ENCODE measurements at regions not wholly inside any gene's neighbourhood (a gene's known extent, or its start where the extent isn't known, plus 50 kb on each side); places are given as distances from the start of the nearest gene placed in this dataset.

- Histone ChIP-seq H3K4me3 (no peak overlapping the region), H3K9me3 (no peaks in the 10 kb centered on the region), H3K36me3 (no peaks in the 10 kb centered on the region), H3K27me3 (no peaks in the 10 kb centered on the region), H3K4me1 (no peaks in the 10 kb centered on the region), H3K27ac (no peak overlapping the region)
- DNase-seq (ENCODE audit: low spot score in 2 of 2), result no peak
- 36% methylated on average over 5 of the region's 5 CpGs for WGBS
- TF ChIP-seq POLR2AphosphoS5 (IDR thresholded peaks at IDR 0.05) (no peak), CTCF (IDR thresholded peaks at IDR 0.05) (no peak), POLR2A (IDR thresholded peaks at IDR 0.05) (no peak), EP300 (IDR thresholded peaks at IDR 0.05) (no peak)
Observed at GRCh38 chr7:115494529-115495147, 535.9 kb downstream of the TFEC start.

- no peak overlapping the region for H3K27ac ChIP-seq
- no peaks in the 10 kb centered on the region for H3K9me3 ChIP-seq
- WGBS, result 74% methylated on average over 3 of the region's 3 CpGs
- H3K4me3 ChIP-seq, result no peak overlapping the region
- no peaks in the 10 kb centered on the region for H3K36me3 ChIP-seq
- H3K27me3 ChIP-seq, result no peaks in the 10 kb centered on the region
- TF ChIP-seq POLR2AphosphoS5 (IDR thresholded peaks at IDR 0.05) (no peak), POLR2A (IDR thresholded peaks at IDR 0.05) (no peak), EP300 (IDR thresholded peaks at IDR 0.05) (no peak), CTCF (IDR thresholded peaks at IDR 0.05) (no peak)
- no peak for DNase-seq (ENCODE audit: low spot score in 2 of 2)
- no peaks in the 10 kb centered on the region for H3K4me1 ChIP-seq
Observed at GRCh38 chr7:115493381-115493780, 537.2 kb downstream of the TFEC start.

GRCh38 chr7:115491744-115492380 is 538.7 kb downstream of the TFEC start:
- no peaks in the 10 kb centered on the region for H3K9me3 ChIP-seq
- TF ChIP-seq CTCF (IDR thresholded peaks at IDR 0.05), result no peak
- no peak for TF ChIP-seq EP300 (IDR thresholded peaks at IDR 0.05)
- no peak for TF ChIP-seq POLR2AphosphoS5 (IDR thresholded peaks at IDR 0.05)
- TF ChIP-seq POLR2A (IDR thresholded peaks at IDR 0.05), result no peak
- H3K27ac ChIP-seq, result no peak overlapping the region
- no peak for DNase-seq (ENCODE audit: low spot score in 2 of 2)
- no peaks in the 10 kb centered on the region for H3K4me1 ChIP-seq
- WGBS, result 78% methylated on average over 4 of the region's 4 CpGs
- H3K27me3 ChIP-seq, result no peaks in the 10 kb centered on the region
- no peaks in the 10 kb centered on the region for H3K36me3 ChIP-seq
- no peak overlapping the region for H3K4me3 ChIP-seq

GRCh38 chr7:115479448-115479847 is 551.1 kb downstream of the TFEC start:
- Histone ChIP-seq H3K27me3 (peaks cover 38% of the 10 kb centered on the region), H3K9me3 (no peaks in the 10 kb centered on the region), H3K4me3 (no peak overlapping the region), H3K4me1 (peaks cover 15% of the 10 kb centered on the region), H3K36me3 (no peaks in the 10 kb centered on the region), H3K27ac (no peak overlapping the region)
- no CpG with 5 or more reads among the region's 1 CpG for WGBS
- TF ChIP-seq POLR2AphosphoS5 (IDR thresholded peaks at IDR 0.05) (no peak), CTCF (IDR thresholded peaks at IDR 0.05) (no peak), POLR2A (IDR thresholded peaks at IDR 0.05) (no peak), EP300 (IDR thresholded peaks at IDR 0.05) (no peak)
- DNase-seq (ENCODE audit: low spot score in 2 of 2), result no peak

- no peak for TF ChIP-seq EP300 (IDR thresholded peaks at IDR 0.05)
- TF ChIP-seq POLR2A (IDR thresholded peaks at IDR 0.05), result no peak
- no peak for TF ChIP-seq CTCF (IDR thresholded peaks at IDR 0.05)
- no peak for TF ChIP-seq POLR2AphosphoS5 (IDR thresholded peaks at IDR 0.05)
- Histone ChIP-seq H3K27me3 (peaks cover 38% of the 10 kb centered on the region), H3K27ac (no peak overlapping the region)
Observed at GRCh38 chr7:115478426-115478825, 552.1 kb downstream of the TFEC start.

More at GRCh38 chr7:115478426-115478825, 552.1 kb downstream of the TFEC start:
- no peak for DNase-seq (ENCODE audit: low spot score in 2 of 2)
- Histone ChIP-seq H3K9me3 (no peaks in the 10 kb centered on the region), H3K4me3 (no peak overlapping the region), H3K36me3 (no peaks in the 10 kb centered on the region), H3K4me1 (peaks cover 15% of the 10 kb centered on the region)

All from suprapubic skin (tissue), 4 donors.